ENCODE measurements at regions not wholly inside any gene's neighbourhood (a gene's known extent, or its start where the extent isn't known, plus 50 kb on each side); places are given as distances from the start of the nearest gene placed in this dataset.

GRCh38 chr5:124420952-124421351 lies 325.5 kb downstream of the ZNF608 start:
- Histone ChIP-seq H3K4me3 (ENCODE audit: extremely low read depth, insufficient read depth, low read length, poor library complexity, severe bottlenecking) (no peak overlapping the region), H3K27ac (ENCODE audit: low read depth, low read length, severe bottlenecking) (no peak overlapping the region)
- WGBS, 2 experiments (ENCODE audit: insufficient coverage in 2 of 2): 30 to 50% methylated on average over 2 of the region's 2 CpGs

GRCh38 chr5:124419531-124419930 lies 326.9 kb downstream of the ZNF608 start:
- no peak overlapping the region for H3K27ac ChIP-seq (ENCODE audit: low read depth, low read length, severe bottlenecking)
- no peaks in the 10 kb centered on the region for H3K4me1 ChIP-seq (ENCODE audit: control insufficient read depth, insufficient read depth, low read length, poor library complexity, severe bottlenecking)
- H3K4me3 ChIP-seq (ENCODE audit: extremely low read depth, insufficient read depth, low read length, poor library complexity, severe bottlenecking): no peak overlapping the region
- no peaks in the 10 kb centered on the region for H3K36me3 ChIP-seq (ENCODE audit: control insufficient read depth, insufficient read depth, low read length)
- 75% methylated on average over 2 of the region's 2 CpGs; no CpG with 5 or more reads in 1 of the 2 experiments for WGBS, 2 experiments (ENCODE audit: insufficient coverage in 2 of 2)
- H3K9me3 ChIP-seq (ENCODE audit: control insufficient read depth, low read length): peaks cover 4% of the 10 kb centered on the region

More at GRCh38 chr5:124420952-124421351, 325.5 kb downstream of the ZNF608 start:
- Histone ChIP-seq H3K4me1 (ENCODE audit: control insufficient read depth, insufficient read depth, low read length, poor library complexity, severe bottlenecking) (no peaks in the 10 kb centered on the region), H3K9me3 (ENCODE audit: control insufficient read depth, low read length) (peaks cover 4% of the 10 kb centered on the region), H3K36me3 (ENCODE audit: control insufficient read depth, insufficient read depth, low read length) (no peaks in the 10 kb centered on the region)

- H3K4me1 ChIP-seq (ENCODE audit: control insufficient read depth, insufficient read depth, low read length, poor library complexity, severe bottlenecking): no peaks in the 10 kb centered on the region
- H3K36me3 ChIP-seq (ENCODE audit: control insufficient read depth, insufficient read depth, low read length): no peaks in the 10 kb centered on the region
- WGBS, 2 experiments (ENCODE audit: insufficient coverage in 2 of 2): 88 to 94% methylated on average over 2 of the region's 2 CpGs
Measured at GRCh38 chr5:124418390-124418789, 328.0 kb downstream of the ZNF608 start.

GRCh38 chr5:124417196-124417595 lies 329.2 kb downstream of the ZNF608 start:
- H3K4me1 ChIP-seq (ENCODE audit: control insufficient read depth, insufficient read depth, low read length, poor library complexity, severe bottlenecking): no peaks in the 10 kb centered on the region
- no peaks in the 10 kb centered on the region for H3K36me3 ChIP-seq (ENCODE audit: control insufficient read depth, insufficient read depth, low read length)
- H3K4me3 ChIP-seq (ENCODE audit: extremely low read depth, insufficient read depth, low read length, poor library complexity, severe bottlenecking): no peak overlapping the region
- no peak overlapping the region for H3K27ac ChIP-seq (ENCODE audit: low read depth, low read length, severe bottlenecking)
- H3K9me3 ChIP-seq (ENCODE audit: control insufficient read depth, low read length): no peaks in the 10 kb centered on the region

More at GRCh38 chr5:124418390-124418789, 328.0 kb downstream of the ZNF608 start:
- no peaks in the 10 kb centered on the region for H3K9me3 ChIP-seq (ENCODE audit: control insufficient read depth, low read length)
- H3K4me3 ChIP-seq (ENCODE audit: extremely low read depth, insufficient read depth, low read length, poor library complexity, severe bottlenecking): no peak overlapping the region
- H3K27ac ChIP-seq (ENCODE audit: low read depth, low read length, severe bottlenecking): no peak overlapping the region

- Histone ChIP-seq H3K36me3 (ENCODE audit: control insufficient read depth, insufficient read depth, low read length) (no peaks in the 10 kb centered on the region), H3K27ac (ENCODE audit: low read depth, low read length, severe bottlenecking) (no peak overlapping the region), H3K4me1 (ENCODE audit: control insufficient read depth, insufficient read depth, low read length, poor library complexity, severe bottlenecking) (no peaks in the 10 kb centered on the region), H3K9me3 (ENCODE audit: control insufficient read depth, low read length) (no peaks in the 10 kb centered on the region), H3K4me3 (ENCODE audit: extremely low read depth, insufficient read depth, low read length, poor library complexity, severe bottlenecking) (no peak overlapping the region)
- 88% methylated on average over 1 of the region's 3 CpGs; no CpG with 5 or more reads in 1 of the 2 experiments for WGBS, 2 experiments (ENCODE audit: insufficient coverage in 2 of 2)
Measured at GRCh38 chr5:124416627-124417026, 329.8 kb downstream of the ZNF608 start.

GRCh38 chr5:124414973-124415372 lies 331.5 kb downstream of the ZNF608 start:
- 79 to 100% methylated on average over 2 to 3 of the region's 3 CpGs for WGBS, 2 experiments (ENCODE audit: insufficient coverage in 2 of 2)
- no peaks in the 10 kb centered on the region for H3K36me3 ChIP-seq (ENCODE audit: control insufficient read depth, insufficient read depth, low read length)
- H3K27ac ChIP-seq (ENCODE audit: low read depth, low read length, severe bottlenecking): no peak overlapping the region
- H3K4me1 ChIP-seq (ENCODE audit: control insufficient read depth, insufficient read depth, low read length, poor library complexity, severe bottlenecking): no peaks in the 10 kb centered on the region
- no peaks in the 10 kb centered on the region for H3K9me3 ChIP-seq (ENCODE audit: control insufficient read depth, low read length)
- H3K4me3 ChIP-seq (ENCODE audit: extremely low read depth, insufficient read depth, low read length, poor library complexity, severe bottlenecking): no peak overlapping the region

GRCh38 chr5:124410539-124411488 lies 335.6 kb downstream of the ZNF608 start:
- 95 to 98% methylated on average over 3 of the region's 3 CpGs for WGBS, 2 experiments (ENCODE audit: insufficient coverage in 2 of 2)
- H3K36me3 ChIP-seq (ENCODE audit: control insufficient read depth, insufficient read depth, low read length): no peaks in the 10 kb centered on the region
- H3K4me1 ChIP-seq (ENCODE audit: control insufficient read depth, insufficient read depth, low read length, poor library complexity, severe bottlenecking): peaks cover 9% of the 10 kb centered on the region
- H3K4me3 ChIP-seq (ENCODE audit: extremely low read depth, insufficient read depth, low read length, poor library complexity, severe bottlenecking): no peak overlapping the region
- H3K9me3 ChIP-seq (ENCODE audit: control insufficient read depth, low read length): no peaks in the 10 kb centered on the region
- no peak overlapping the region for H3K27ac ChIP-seq (ENCODE audit: low read depth, low read length, severe bottlenecking)

- Histone ChIP-seq H3K4me1 (ENCODE audit: control insufficient read depth, insufficient read depth, low read length, poor library complexity, severe bottlenecking) (peaks cover 9% of the 10 kb centered on the region), H3K4me3 (ENCODE audit: extremely low read depth, insufficient read depth, low read length, poor library complexity, severe bottlenecking) (no peak overlapping the region), H3K36me3 (ENCODE audit: control insufficient read depth, insufficient read depth, low read length) (no peaks in the 10 kb centered on the region), H3K9me3 (ENCODE audit: control insufficient read depth, low read length) (no peaks in the 10 kb centered on the region), H3K27ac (ENCODE audit: low read depth, low read length, severe bottlenecking) (peak overlapping the region; percentile 31)
- WGBS, 2 experiments (ENCODE audit: insufficient coverage in 2 of 2): 90% methylated on average over 5 of the region's 10 CpGs; no CpG with 5 or more reads in 1 of the 2 experiments
Measured at GRCh38 chr5:124408738-124409453, 337.5 kb downstream of the ZNF608 start.

GRCh38 chr5:124404796-124405195 lies 341.6 kb downstream of the ZNF608 start:
- Histone ChIP-seq H3K4me3 (ENCODE audit: extremely low read depth, insufficient read depth, low read length, poor library complexity, severe bottlenecking) (no peak overlapping the region), H3K4me1 (ENCODE audit: control insufficient read depth, insufficient read depth, low read length, poor library complexity, severe bottlenecking) (peaks cover 14% of the 10 kb centered on the region), H3K27ac (ENCODE audit: low read depth, low read length, severe bottlenecking) (no peak overlapping the region), H3K9me3 (ENCODE audit: control insufficient read depth, low read length) (no peaks in the 10 kb centered on the region), H3K36me3 (ENCODE audit: control insufficient read depth, insufficient read depth, low read length) (no peaks in the 10 kb centered on the region)
- 89 to 91% methylated on average over 3 to 5 of the region's 5 CpGs for WGBS, 2 experiments (ENCODE audit: insufficient coverage in 2 of 2)

- WGBS, 2 experiments (ENCODE audit: insufficient coverage in 2 of 2): 90 to 94% methylated on average over 2 of the region's 2 CpGs
- Histone ChIP-seq H3K27ac (ENCODE audit: low read depth, low read length, severe bottlenecking) (no peak overlapping the region), H3K9me3 (ENCODE audit: control insufficient read depth, low read length) (no peaks in the 10 kb centered on the region), H3K4me1 (ENCODE audit: control insufficient read depth, insufficient read depth, low read length, poor library complexity, severe bottlenecking) (peaks cover 5% of the 10 kb centered on the region), H3K4me3 (ENCODE audit: extremely low read depth, insufficient read depth, low read length, poor library complexity, severe bottlenecking) (no peak overlapping the region), H3K36me3 (ENCODE audit: control insufficient read depth, insufficient read depth, low read length) (no peaks in the 10 kb centered on the region)
Measured at GRCh38 chr5:124403281-124403680, 343.2 kb downstream of the ZNF608 start.
